Stimulated activated CD8-positive, alpha-beta memory T cell treated with anti-CD3 and anti-CD28 coated beads, Interleukin-2, amount 100 ng/mL, for 48 hours (primary cell): ENCODE measurements at regions not wholly inside any gene's neighbourhood (a gene's known extent, or its start where the extent isn't known, plus 50 kb on each side); places are given as distances from the start of the nearest gene placed in this dataset.

Experiments
- DNase-seq, 2 donors: peaks; one replicate each; pipeline ENCODE4 v3.0.0-alpha.2; 2020; ENCODE audit warnings: low read depth in 2 of 2

GRCh38 chr9:80235752-80236151 lies 664.0 kb downstream of the TLE4 start:
- no peak for DNase-seq

- DNase-seq, result no peak
These were observed 662.1 kb downstream of the TLE4 start for GRCh38 chr9:80233906-80234305.

- DNase-seq, result no peak
These were observed 661.5 kb downstream of the TLE4 start for GRCh38 chr9:80233102-80233843.

GRCh38 chr9:80231318-80232236 lies 659.8 kb downstream of the TLE4 start:
- DNase-seq, result no peak

- DNase-seq, result no peak
These were observed 652.1 kb downstream of the TLE4 start for GRCh38 chr9:80223897-80224296.

GRCh38 chr9:80222466-80223169 lies 650.9 kb downstream of the TLE4 start:
- DNase-seq, result no peak

- no peak for DNase-seq
These were observed 646.6 kb downstream of the TLE4 start for GRCh38 chr9:80218328-80218727.

GRCh38 chr9:80213613-80214012 lies 641.8 kb downstream of the TLE4 start:
- no peak for DNase-seq

GRCh38 chr9:80208696-80209095 lies 636.9 kb downstream of the TLE4 start:
- no peak for DNase-seq

GRCh38 chr9:80204054-80204453 lies 632.3 kb downstream of the TLE4 start:
- DNase-seq, result no peak

- DNase-seq, result no peak
These were observed 625.9 kb downstream of the TLE4 start for GRCh38 chr9:80197661-80198060.

GRCh38 chr9:80191108-80191507 lies 619.3 kb downstream of the TLE4 start:
- DNase-seq, result no peak

- DNase-seq, result no peak
These were observed 616.8 kb downstream of the TLE4 start for GRCh38 chr9:80188579-80188978.

GRCh38 chr9:80185112-80185738 lies 613.5 kb downstream of the TLE4 start:
- no peak for DNase-seq

GRCh38 chr9:80177949-80178480 lies 606.2 kb downstream of the TLE4 start:
- no peak for DNase-seq

GRCh38 chr9:80175286-80176150 lies 603.8 kb downstream of the TLE4 start:
- no peak for DNase-seq

GRCh38 chr9:80163889-80164288 lies 592.1 kb downstream of the TLE4 start:
- DNase-seq, result no peak

- DNase-seq, result no peak
These were observed 586.9 kb downstream of the TLE4 start for GRCh38 chr9:80158554-80159170.

- DNase-seq, result no peak
These were observed 586.4 kb downstream of the TLE4 start for GRCh38 chr9:80158131-80158530.

- no peak for DNase-seq
These were observed 585.8 kb downstream of the TLE4 start for GRCh38 chr9:80157561-80157983.
